SH-SY5Y (cell line): ENCODE measurements at regions not wholly inside any gene's neighbourhood (a gene's known extent, or its start where the extent isn't known, plus 50 kb on each side); places are given as distances from the start of the nearest gene placed in this dataset.

Source experiments
- GATA2 ChIP-seq: IDR thresholded peaks from 2 replicates; pipeline ENCODE4 v1.6.1; 2011; ENCODE audit warnings: mild to moderate bottlenecking, low read depth, low read length
- GATA3 ChIP-seq: IDR thresholded peaks from 2 replicates; pipeline ENCODE4 v1.6.1; 2011; ENCODE audit warnings: low read depth, mild to moderate bottlenecking, low read length, moderate library complexity

- TF ChIP-seq GATA2 (no peak), GATA3 (no peak)
Observed at GRCh38 chr6:119584088-119584487, 234.5 kb upstream of the MAN1A1 start.
